IMR-90 (cell line): ENCODE measurements at regions not wholly inside any gene's neighbourhood (a gene's known extent, or its start where the extent isn't known, plus 50 kb on each side); places are given as distances from the start of the nearest gene placed in this dataset.
"Not testable (repeated sequence)": the region's sequence is repeated elsewhere in the genome, so short reads cannot be mapped to it uniquely, and the experiment has no call there.

Experiments
- ATAC-seq: fragments of 200-7000 bp; cut with Tn5 transposase; 2 replicates; pipeline ENCODE4 v1.9.1; 2020; ENCODE audit warnings: low read depth, mild to moderate bottlenecking, moderate library complexity
- BruUV-seq: library from RNA; stranded (reverse); fragments of 400-500 nt; replicated peaks from 2 replicates; lab custom pipeline; 2021; lab: Mats Ljungman, UMichigan
- CTCF ChIA-PET: fragments of 300-600 bp; formaldehyde crosslinking; extraction: SDS; loops from one replicate; lab custom pipeline; 2021; ENCODE audit warnings: antibody characterized with exemption; lab: Yijun Ruan, JAX
- POLR2A ChIA-PET: fragments of 300-600 bp; sonication (Branson Sonifier 250); formaldehyde crosslinking; loops from one replicate; lab custom pipeline; 2022; ENCODE audit warnings: antibody characterized with exemption; ENCODE audit not compliant: unreplicated experiment; lab: Charles Lee
- DNase-seq: peaks from one replicate; pipeline ENCODE4 v3.0.0; 2013
- H2AFZ ChIP-seq: replicated peaks from 2 replicates; pipeline ENCODE3; 2013; ENCODE audit warnings: low read length, mild to moderate bottlenecking; ENCODE audit not compliant: poor library complexity
- H2AK5ac ChIP-seq: 2 replicates; pipeline ENCODE4 v1.6.1; 2013; ENCODE audit warnings: low read depth, low read length, inconsistent platforms
- H2AK9ac ChIP-seq: replicated peaks from 2 replicates; pipeline ENCODE3; 2013; ENCODE audit warnings: mild to moderate bottlenecking, low read depth, low read length, moderate library complexity; ENCODE audit not compliant: poor library complexity
- H2BK120ac ChIP-seq: 2 replicates; pipeline ENCODE4 v1.6.1; 2013; ENCODE audit warnings: low read depth, low read length, inconsistent platforms
- H2BK15ac ChIP-seq: 3 replicates; pipeline ENCODE4 v1.6.1; 2013; ENCODE audit warnings: low read depth, low read length, inconsistent platforms
- H2BK20ac ChIP-seq: 2 replicates; pipeline ENCODE4 v1.6.1; 2013; ENCODE audit warnings: low read depth, mild to moderate bottlenecking, inconsistent platforms, low read length, moderate library complexity
- H2BK5ac ChIP-seq: 2 replicates; pipeline ENCODE4 v1.6.1; 2013; ENCODE audit warnings: mild to moderate bottlenecking, low read depth, low read length, inconsistent platforms; ENCODE audit not compliant: poor library complexity, severe bottlenecking
- H3K14ac ChIP-seq: replicated peaks from 2 replicates; pipeline ENCODE4 v1.6.1; 2013; ENCODE audit warnings: low read depth, low read length, inconsistent platforms
- H3K18ac ChIP-seq: 2 replicates; pipeline ENCODE4 v1.6.1; 2013; ENCODE audit warnings: low read depth, low read length, control low read depth
- H3K23ac ChIP-seq: 2 replicates; pipeline ENCODE4 v1.6.1; 2013; ENCODE audit warnings: low read depth, low read length, inconsistent platforms
- H3K27ac ChIP-seq: 2 replicates; pipeline ENCODE4 v1.5.1; 2013; ENCODE audit warnings: mild to moderate bottlenecking, control low read depth, low read length; ENCODE audit not compliant: insufficient read depth
- H3K27me3 ChIP-seq: 2 replicates; pipeline ENCODE4 v1.6.1; 2013; ENCODE audit warnings: low read length; ENCODE audit not compliant: control insufficient read depth, insufficient read depth
- H3K36me3 ChIP-seq: 2 replicates; pipeline ENCODE4 v1.6.1; 2013; ENCODE audit warnings: low read length, mixed read lengths; ENCODE audit not compliant: control insufficient read depth, insufficient read depth
- H3K4ac ChIP-seq: 2 replicates; pipeline ENCODE4 v1.6.1; 2013; ENCODE audit warnings: low read depth, low read length, inconsistent platforms
- H3K4me1 ChIP-seq: 2 replicates; pipeline ENCODE4 v1.6.1; 2013; ENCODE audit warnings: low read length, mixed read lengths; ENCODE audit not compliant: control insufficient read depth, insufficient read depth
- H3K4me2 ChIP-seq: 2 replicates; pipeline ENCODE4 v1.6.1; 2013; ENCODE audit warnings: low read depth, mild to moderate bottlenecking, control low read depth, low read length, moderate library complexity
- H3K4me3 ChIP-seq: 2 replicates; pipeline ENCODE4 v1.5.1; 2013; ENCODE audit warnings: low read depth, mild to moderate bottlenecking, control low read depth, low read length, moderate library complexity; ENCODE audit not compliant: insufficient read depth
- H3K56ac ChIP-seq: 2 replicates; pipeline ENCODE4 v1.6.1; 2013; ENCODE audit warnings: low read length, inconsistent platforms; ENCODE audit not compliant: insufficient read depth; ENCODE audit errors: extremely low read depth
- H3K79me1 ChIP-seq, 2 experiments: 2 replicates each; pipeline ENCODE4 v1.6.1; 2013; ENCODE audit warnings: low read length in 2 of 2, inconsistent platforms in 1 of 2, low read depth in 1 of 2
- H3K9ac ChIP-seq: 2 replicates; pipeline ENCODE4 v1.6.1; 2013; ENCODE audit warnings: low read depth, low read length, control low read depth
- H3K9me1 ChIP-seq: 2 replicates; pipeline ENCODE4 v1.6.1; 2013; ENCODE audit warnings: low read length, inconsistent platforms; ENCODE audit not compliant: insufficient read depth
- H3K9me3 ChIP-seq: 2 replicates; pipeline ENCODE4 v1.6.1; 2013; ENCODE audit warnings: low read length; ENCODE audit not compliant: control insufficient read depth, insufficient read depth
- H4K20me1 ChIP-seq: 2 replicates; pipeline ENCODE4 v1.6.1; 2013; ENCODE audit warnings: low read length, inconsistent platforms; ENCODE audit not compliant: insufficient read depth
- H4K5ac ChIP-seq: 2 replicates; pipeline ENCODE4 v1.6.1; 2013; ENCODE audit warnings: mild to moderate bottlenecking, low read depth, low read length, control low read depth
- H4K8ac ChIP-seq, 2 experiments: 2 replicates each; pipeline ENCODE4 v1.6.1; 2013; ENCODE audit warnings: low read depth in 2 of 2, low read length in 2 of 2, control low read depth in 1 of 2, inconsistent platforms in 1 of 2
- H4K91ac ChIP-seq: 2 replicates; pipeline ENCODE4 v1.6.1; 2013; ENCODE audit warnings: low read depth, low read length, inconsistent platforms; ENCODE audit not compliant: insufficient read depth
- WGBS, 2 experiments: methylation state at CpG; one replicate each; pipeline versions ENCODE4 v1.1.5 to v1.1.7; 2013; ENCODE audit warnings: missing lambda C conversion rate in 2 of 2; ENCODE audit not compliant: insufficient read length in 1 of 2; ENCODE audit errors: extremely low coverage in 2 of 2; 5-methylcytosine and 5-hydroxymethylcytosine counted together
- dilution Hi-C: fragments of 300-500 bp; cut with HindIII; formaldehyde crosslinking; loops from one replicate; pipeline ENCODE4 v1.14.3; 2018; ENCODE audit warnings: low sequenced_read_pairs; ENCODE audit not compliant: unreplicated experiment
- in situ Hi-C: fragments of 300-500 bp; cut with MboI; formaldehyde crosslinking; loops from 3 replicates; pipeline ENCODE4 v1.14.3; 2019; ENCODE audit warnings: low sequenced_read_pairs, inconsistent platforms, mixed read lengths
- intact Hi-C: fragments of 100-400 bp; cut with micrococcal nuclease; formaldehyde crosslinking; loops from 2 replicates; pipeline ENCODE4 v1.10.0; 2022

- H2AFZ ChIP-seq, H4K5ac ChIP-seq, DNase-seq, H3K9me1 ChIP-seq, H3K56ac ChIP-seq, CTCF ChIA-PET, ATAC-seq, BruUV-seq, POLR2A ChIA-PET, H2BK15ac ChIP-seq, intact Hi-C loops, H3K9ac ChIP-seq, H3K27ac ChIP-seq, H4K20me1 ChIP-seq, H3K18ac ChIP-seq, H2BK120ac ChIP-seq, H3K23ac ChIP-seq, H4K8ac ChIP-seq, H2AK5ac ChIP-seq, H3K4ac ChIP-seq, H3K9me3 ChIP-seq, H3K14ac ChIP-seq, H2BK5ac ChIP-seq, H3K79me1 ChIP-seq, H3K36me3 ChIP-seq, dilution Hi-C loops, H3K4me1 ChIP-seq, H2BK20ac ChIP-seq, H3K27me3 ChIP-seq, H3K4me2 ChIP-seq, H3K4me3 ChIP-seq, H2AK9ac ChIP-seq, in situ Hi-C loops, H4K91ac ChIP-seq: not testable (repeated sequence)
- no CpG with 5 or more reads among the region's 7 CpGs for WGBS, 2 experiments
These were observed 67.8 kb upstream of the PPP2R3B start for GRCh38 chrX:454514-454913.
